ENCODE measurements at regions not wholly inside any gene's neighbourhood (a gene's known extent, or its start where the extent isn't known, plus 50 kb on each side); places are given as distances from the start of the nearest gene placed in this dataset.

DNA sequence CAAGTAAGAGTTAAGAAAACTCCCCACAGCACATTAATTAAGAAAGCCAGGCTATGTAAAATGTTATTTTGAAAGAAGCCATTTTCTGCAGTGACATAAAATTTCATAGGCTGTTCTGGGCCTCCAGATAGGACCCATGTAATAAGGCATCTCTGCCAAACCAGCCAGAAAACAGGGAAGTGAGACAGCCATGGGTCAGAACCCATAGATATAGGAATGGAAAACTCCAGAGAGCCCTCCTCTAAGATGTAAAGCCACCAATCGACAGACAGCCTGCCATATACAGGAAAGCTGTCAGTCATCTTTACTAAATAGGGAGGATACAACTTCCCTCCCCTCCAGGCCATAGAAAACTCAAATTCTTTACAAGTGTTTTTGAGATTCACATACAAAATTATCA lies 493.3 kb downstream of the COG6 start:
- H3K27ac Mint-ChIP-seq = no peak overlapping the region
- H3K36me3 Mint-ChIP-seq (ENCODE audit: low read depth) = no peaks in the 10 kb centered on the region
- peaks cover 3% of the 10 kb centered on the region for H3K27me3 Mint-ChIP-seq (ENCODE audit: insufficient read depth)
- DNase-seq = no peak
- H3K4me3 Mint-ChIP-seq = no peak overlapping the region
- no peak for TF ChIP-seq CTCF (IDR thresholded peaks at IDR 0.05)
- peaks cover 3% of the 10 kb centered on the region for H3K9me3 Mint-ChIP-seq
- H3K4me1 Mint-ChIP-seq (ENCODE audit: low read depth) = peaks cover 14% of the 10 kb centered on the region; the same call in 1 of the 2 replicates

- DNase-seq = peak; percentile 57
- Mint-ChIP-seq H3K27me3 (ENCODE audit: insufficient read depth) (no peaks in the 10 kb centered on the region; the same call in 1 of the 2 replicates), H3K36me3 (ENCODE audit: low read depth) (no peaks in the 10 kb centered on the region), H3K9me3 (peaks cover 3% of the 10 kb centered on the region), H3K4me3 (no peak overlapping the region), H3K4me1 (ENCODE audit: low read depth) (peaks cover 14% of the 10 kb centered on the region; the same call in 1 of the 2 replicates), H3K27ac (peak overlapping the region; percentile 36; the same call in 1 of the 2 replicates)
- no peak for TF ChIP-seq CTCF (IDR thresholded peaks at IDR 0.05)
Measured at GRCh38 chr13:40149611-40150274, 494.3 kb downstream of the COG6 start.

DNA sequence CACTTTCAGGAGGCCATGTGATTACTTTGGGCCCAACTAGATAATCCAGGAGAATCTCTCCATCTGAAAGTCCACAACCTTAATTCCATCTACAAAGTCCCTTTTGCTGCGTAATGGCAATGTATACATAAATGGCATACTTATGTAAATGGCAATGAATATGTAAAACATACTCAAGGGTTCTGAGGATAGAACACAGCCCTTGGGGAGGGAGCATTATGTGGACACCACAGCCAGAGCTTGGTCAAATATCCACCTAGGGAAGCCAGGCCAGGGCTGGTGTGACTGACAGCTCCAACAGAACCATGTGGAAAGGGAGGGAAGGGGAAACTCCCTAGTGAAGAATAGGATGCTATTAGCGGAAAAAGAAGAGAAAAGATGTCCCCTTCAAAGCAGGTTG lies 496.2 kb downstream of the COG6 start:
- no peak overlapping the region; the same call in 1 of the 2 replicates for H3K27ac Mint-ChIP-seq
- DNase-seq = no peak
- no peaks in the 10 kb centered on the region; the same call in 1 of the 2 replicates for H3K27me3 Mint-ChIP-seq (ENCODE audit: insufficient read depth)
- peaks cover 3% of the 10 kb centered on the region for H3K9me3 Mint-ChIP-seq
- H3K4me3 Mint-ChIP-seq = no peak overlapping the region
- H3K4me1 Mint-ChIP-seq (ENCODE audit: low read depth) = peaks cover 14% of the 10 kb centered on the region; the same call in 1 of the 2 replicates
- H3K36me3 Mint-ChIP-seq (ENCODE audit: low read depth) = no peaks in the 10 kb centered on the region
- no peak for TF ChIP-seq CTCF (IDR thresholded peaks at IDR 0.05)

- Mint-ChIP-seq H3K4me1 (ENCODE audit: low read depth) (peaks cover 14% of the 10 kb centered on the region; the same call in 1 of the 2 replicates), H3K27me3 (ENCODE audit: insufficient read depth) (no peaks in the 10 kb centered on the region; the same call in 1 of the 2 replicates), H3K27ac (no peak overlapping the region), H3K9me3 (peaks cover 3% of the 10 kb centered on the region), H3K4me3 (no peak overlapping the region), H3K36me3 (ENCODE audit: low read depth) (no peaks in the 10 kb centered on the region)
- no peak for TF ChIP-seq CTCF (IDR thresholded peaks at IDR 0.05)
- DNase-seq = peak; percentile 54
Measured at GRCh38 chr13:40152145-40152544, 496.7 kb downstream of the COG6 start.

DNA sequence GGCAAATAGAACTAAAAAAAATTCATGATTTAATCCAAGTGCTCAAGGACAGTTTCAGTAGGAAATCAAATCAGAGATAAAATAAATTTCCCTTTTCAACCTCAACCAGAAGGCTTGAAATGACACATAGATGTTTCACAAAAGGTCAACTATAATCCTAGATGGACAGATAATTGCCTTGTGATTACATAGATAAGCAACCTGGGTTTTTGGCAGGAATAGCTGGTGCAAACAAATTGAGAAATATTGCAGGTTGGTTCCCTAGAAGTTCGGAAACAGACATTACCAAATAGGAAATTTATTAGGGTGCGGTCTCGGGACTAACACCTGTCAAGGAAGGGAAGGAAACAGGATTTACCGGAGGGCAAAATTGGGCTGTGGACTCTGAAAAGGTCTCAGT lies 497.5 kb downstream of the COG6 start:
- no peak overlapping the region for H3K4me3 Mint-ChIP-seq
- H3K27me3 Mint-ChIP-seq (ENCODE audit: insufficient read depth) = no peaks in the 10 kb centered on the region; the same call in 1 of the 2 replicates

More for the DNA sequence above, 497.5 kb downstream of the COG6 start:
- Mint-ChIP-seq H3K27ac (no peak overlapping the region), H3K4me1 (ENCODE audit: low read depth) (peaks cover 14% of the 10 kb centered on the region; the same call in 1 of the 2 replicates), H3K9me3 (peaks cover 3% of the 10 kb centered on the region), H3K36me3 (ENCODE audit: low read depth) (no peaks in the 10 kb centered on the region)
- DNase-seq = no peak
- TF ChIP-seq CTCF (IDR thresholded peaks at IDR 0.05) = no peak

Measured in HFFc6 (cell line).